Loucy (cell line): ENCODE measurements at regions not wholly inside any gene's neighbourhood (a gene's known extent, or its start where the extent isn't known, plus 50 kb on each side); places are given as distances from the start of the nearest gene placed in this dataset.
A peak's percentile ranks its signal among the peaks of the same experiment; 100 is the strongest.

Experiments used
- H2AFZ ChIP-seq: fragments of 200-600 bp; sonication (generic); 2 replicates; pipeline ENCODE4 v1.6.0; 2016; ENCODE audit warnings: antibody characterized with exemption, mild to moderate bottlenecking, low read length, moderate library complexity
- H3F3A ChIP-seq: fragments of 200-600 bp; 2 replicates; pipeline ENCODE4 v1.6.0; 2016; ENCODE audit warnings: antibody characterized with exemption, low read depth, mild to moderate bottlenecking
- H3K27me3 ChIP-seq: fragments of 200-600 bp; sonication (generic); 2 replicates; pipeline ENCODE4 v1.6.1; 2014; ENCODE audit warnings: low read length, mild to moderate bottlenecking; ENCODE audit not compliant: insufficient read depth, poor library complexity, severe bottlenecking
- H3K36me3 ChIP-seq: fragments of 200-600 bp; sonication (generic); 2 replicates; pipeline ENCODE4 v1.6.1; 2016; ENCODE audit warnings: low read length; ENCODE audit not compliant: insufficient read depth
- H3K4me1 ChIP-seq: fragments of 200-600 bp; sonication (generic); 2 replicates; pipeline ENCODE4 v1.5.1; 2014; ENCODE audit warnings: low read length, mild to moderate bottlenecking; ENCODE audit not compliant: insufficient read depth, poor library complexity, severe bottlenecking
- H3K4me2 ChIP-seq: fragments of 200-600 bp; sonication (generic); 2 replicates; pipeline ENCODE4 v1.6.0; 2014; ENCODE audit warnings: antibody characterized with exemption, low read length, low read depth, mild to moderate bottlenecking; ENCODE audit not compliant: poor library complexity, severe bottlenecking
- H3K4me3 ChIP-seq: fragments of 200-600 bp; sonication (generic); 2 replicates; pipeline ENCODE4 v1.5.1; 2014; ENCODE audit warnings: low read length, mild to moderate bottlenecking, mixed read lengths; ENCODE audit not compliant: poor library complexity, severe bottlenecking
- H3K79me2 ChIP-seq: fragments of 200-600 bp; sonication (generic); 2 replicates; pipeline ENCODE4 v1.6.1; 2014; ENCODE audit warnings: low read length; ENCODE audit not compliant: insufficient read depth
- H3K9ac ChIP-seq: fragments of 200-600 bp; sonication (generic); 2 replicates; pipeline ENCODE4 v1.6.0; 2014; ENCODE audit warnings: mild to moderate bottlenecking, low read depth, low read length, moderate library complexity; ENCODE audit not compliant: poor library complexity, severe bottlenecking
- H3K9me2 ChIP-seq: fragments of 200-600 bp; sonication (generic); replicated peaks from 2 replicates; pipeline ENCODE4 v1.6.1; 2016; ENCODE audit warnings: low read depth, low read length, mixed read lengths
- H3K9me3 ChIP-seq: fragments of 200-600 bp; sonication (generic); 2 replicates; pipeline ENCODE4 v1.6.1; 2014; ENCODE audit warnings: mild to moderate bottlenecking, antibody characterized with exemption, low read length, low read depth; ENCODE audit not compliant: insufficient read depth
- H4K20me1 ChIP-seq: fragments of 200-600 bp; sonication (generic); 2 replicates; pipeline ENCODE4 v1.6.0; 2014; ENCODE audit warnings: antibody characterized with exemption, low read length, mild to moderate bottlenecking; ENCODE audit not compliant: insufficient read depth, poor library complexity, severe bottlenecking
- EZH2phosphoT487 ChIP-seq: fragments of 200-600 bp; IDR thresholded peaks from 2 replicates; pipeline ENCODE4 v1.6.1; 2018; ENCODE audit warnings: antibody characterized with exemption, mild to moderate bottlenecking, moderate library complexity, borderline replicate concordance
- TF ChIP-seq, protein P1 (sequence below): fragments of 200-600 bp; sonication (generic); conservative IDR thresholded peaks from 2 replicates; pipeline ENCODE4 v1.5.1; 2014; ENCODE audit warnings: mild to moderate bottlenecking, antibody characterized with exemption, low read length

DNA sequence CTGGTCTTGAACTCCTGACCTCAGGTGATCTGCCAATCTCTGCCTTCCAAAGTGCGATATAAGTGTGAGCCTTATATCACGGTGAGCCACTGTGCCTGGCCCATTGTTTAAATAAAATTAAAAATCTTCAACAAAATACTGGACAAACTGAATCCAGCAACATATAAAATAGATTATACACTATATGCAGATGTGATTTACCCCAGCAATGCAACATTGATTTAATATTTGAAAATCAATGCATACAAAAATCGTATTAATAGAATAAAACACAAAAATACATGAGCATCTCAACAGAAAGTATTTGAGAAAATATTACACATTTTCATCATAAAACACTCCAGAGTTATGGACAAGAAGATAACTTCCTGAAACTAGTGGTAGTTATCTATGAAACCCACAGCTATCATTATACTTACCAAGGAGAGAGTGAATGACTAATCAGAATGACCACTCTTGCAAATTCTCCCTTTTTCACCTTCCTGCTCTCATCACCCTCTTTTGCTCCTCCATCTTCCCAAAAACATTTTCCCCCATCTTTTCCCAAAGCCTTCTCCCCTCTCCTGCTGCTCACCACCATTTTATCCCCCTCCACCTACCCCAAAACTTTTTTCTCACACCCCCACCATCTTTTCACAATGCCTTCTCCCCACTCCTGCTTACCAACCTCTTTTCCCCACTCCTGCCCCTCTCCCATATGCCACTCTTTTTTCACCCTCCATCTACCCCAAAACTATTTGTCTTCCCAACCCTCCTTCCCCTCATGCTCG, 122.1 kb upstream of the VPREB1 start:
- peak overlapping the region; percentile 63 for H3K9ac ChIP-seq
- H3K4me1 ChIP-seq = peaks cover 21% of the 10 kb centered on the region
- H3K4me3 ChIP-seq = peak overlapping the region; percentile 75
- H3F3A ChIP-seq = no peaks in the 10 kb centered on the region
- peaks cover 22% of the 10 kb centered on the region for H3K79me2 ChIP-seq
- no peaks in the 10 kb centered on the region for H3K9me3 ChIP-seq
- H4K20me1 ChIP-seq = no peaks in the 10 kb centered on the region
- H3K4me2 ChIP-seq = peak overlapping the region; percentile 53
- H2AFZ ChIP-seq = peak overlapping the region; percentile 56
- no peaks in the 10 kb centered on the region for H3K9me2 ChIP-seq
- no peaks in the 10 kb centered on the region for H3K27me3 ChIP-seq
- TF ChIP-seq EZH2phosphoT487 = no peak
- TF ChIP-seq, protein P1, sequence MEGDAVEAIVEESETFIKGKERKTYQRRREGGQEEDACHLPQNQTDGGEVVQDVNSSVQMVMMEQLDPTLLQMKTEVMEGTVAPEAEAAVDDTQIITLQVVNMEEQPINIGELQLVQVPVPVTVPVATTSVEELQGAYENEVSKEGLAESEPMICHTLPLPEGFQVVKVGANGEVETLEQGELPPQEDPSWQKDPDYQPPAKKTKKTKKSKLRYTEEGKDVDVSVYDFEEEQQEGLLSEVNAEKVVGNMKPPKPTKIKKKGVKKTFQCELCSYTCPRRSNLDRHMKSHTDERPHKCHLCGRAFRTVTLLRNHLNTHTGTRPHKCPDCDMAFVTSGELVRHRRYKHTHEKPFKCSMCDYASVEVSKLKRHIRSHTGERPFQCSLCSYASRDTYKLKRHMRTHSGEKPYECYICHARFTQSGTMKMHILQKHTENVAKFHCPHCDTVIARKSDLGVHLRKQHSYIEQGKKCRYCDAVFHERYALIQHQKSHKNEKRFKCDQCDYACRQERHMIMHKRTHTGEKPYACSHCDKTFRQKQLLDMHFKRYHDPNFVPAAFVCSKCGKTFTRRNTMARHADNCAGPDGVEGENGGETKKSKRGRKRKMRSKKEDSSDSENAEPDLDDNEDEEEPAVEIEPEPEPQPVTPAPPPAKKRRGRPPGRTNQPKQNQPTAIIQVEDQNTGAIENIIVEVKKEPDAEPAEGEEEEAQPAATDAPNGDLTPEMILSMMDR = no peak
- H3K36me3 ChIP-seq = no peaks in the 10 kb centered on the region

DNA sequence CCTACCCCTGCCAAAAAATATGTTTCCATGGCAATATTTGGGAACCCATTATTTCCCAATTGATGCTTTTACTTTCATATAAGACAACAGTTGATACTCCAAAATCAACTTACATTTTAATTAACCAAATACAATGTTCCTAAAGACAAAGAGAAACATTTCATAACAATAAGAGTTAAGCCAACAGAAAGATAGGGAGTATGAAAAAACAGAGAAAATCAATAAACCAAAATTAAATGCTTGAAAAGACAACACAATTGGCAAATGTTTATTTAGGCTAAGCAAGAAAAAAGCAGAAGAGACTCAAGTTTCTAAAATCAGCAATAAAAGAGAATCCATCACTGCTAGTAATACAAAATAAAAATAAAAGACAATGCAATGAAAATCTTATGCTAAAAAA, 123.1 kb upstream of the VPREB1 start:
- Histone ChIP-seq H3K4me3 (no peak overlapping the region), H2AFZ (no peak overlapping the region), H3F3A (no peaks in the 10 kb centered on the region), H3K36me3 (no peaks in the 10 kb centered on the region), H4K20me1 (no peaks in the 10 kb centered on the region), H3K9me3 (no peaks in the 10 kb centered on the region), H3K9ac (no peak overlapping the region), H3K9me2 (no peaks in the 10 kb centered on the region), H3K79me2 (peaks cover 11% of the 10 kb centered on the region; the same call in 1 of the 2 replicates), H3K4me1 (peaks cover 11% of the 10 kb centered on the region), H3K4me2 (peak overlapping the region; percentile 6), H3K27me3 (no peaks in the 10 kb centered on the region)
- TF ChIP-seq EZH2phosphoT487 = no peak
- TF ChIP-seq, protein P1 = no peak

GRCh38 chr22:22120160-22120559, 124.4 kb upstream of the VPREB1 start:
- no peaks in the 10 kb centered on the region for H3K9me3 ChIP-seq
- no peaks in the 10 kb centered on the region for H4K20me1 ChIP-seq
- no peak overlapping the region for H2AFZ ChIP-seq
- no peaks in the 10 kb centered on the region for H3K79me2 ChIP-seq
- no peaks in the 10 kb centered on the region for H3K36me3 ChIP-seq
- no peaks in the 10 kb centered on the region for H3F3A ChIP-seq
- no peaks in the 10 kb centered on the region for H3K4me1 ChIP-seq
- no peaks in the 10 kb centered on the region for H3K27me3 ChIP-seq
- no peak overlapping the region for H3K4me2 ChIP-seq
- no peak overlapping the region for H3K9ac ChIP-seq
- H3K9me2 ChIP-seq = no peaks in the 10 kb centered on the region
- no peak overlapping the region for H3K4me3 ChIP-seq
- no peak for TF ChIP-seq EZH2phosphoT487
- TF ChIP-seq, protein P1 = no peak
